ENCODE measurements at regions not wholly inside any gene's neighbourhood (a gene's known extent, or its start where the extent isn't known, plus 50 kb on each side); places are given as distances from the start of the nearest gene placed in this dataset.

DNA sequence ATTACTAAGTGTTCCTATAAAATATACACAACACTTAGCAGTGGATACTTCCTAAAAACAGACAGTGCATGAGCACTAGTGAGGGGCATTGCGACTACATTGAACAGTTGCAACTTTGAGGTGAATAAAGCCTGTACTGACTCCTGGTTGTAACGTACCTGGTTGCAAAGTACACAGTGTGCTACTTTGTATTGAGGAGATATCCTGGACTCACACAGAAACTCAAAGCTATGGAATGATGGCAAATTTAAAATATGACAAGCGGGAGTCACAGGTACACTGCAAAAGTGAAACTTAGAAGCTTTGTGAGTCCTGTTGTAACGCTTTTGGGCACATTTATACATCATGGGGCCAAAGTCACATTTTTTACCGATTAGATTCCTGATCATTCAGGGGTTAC is 55.6 kb upstream of the HLA-A start:
- TF ChIP-seq, protein P1, sequence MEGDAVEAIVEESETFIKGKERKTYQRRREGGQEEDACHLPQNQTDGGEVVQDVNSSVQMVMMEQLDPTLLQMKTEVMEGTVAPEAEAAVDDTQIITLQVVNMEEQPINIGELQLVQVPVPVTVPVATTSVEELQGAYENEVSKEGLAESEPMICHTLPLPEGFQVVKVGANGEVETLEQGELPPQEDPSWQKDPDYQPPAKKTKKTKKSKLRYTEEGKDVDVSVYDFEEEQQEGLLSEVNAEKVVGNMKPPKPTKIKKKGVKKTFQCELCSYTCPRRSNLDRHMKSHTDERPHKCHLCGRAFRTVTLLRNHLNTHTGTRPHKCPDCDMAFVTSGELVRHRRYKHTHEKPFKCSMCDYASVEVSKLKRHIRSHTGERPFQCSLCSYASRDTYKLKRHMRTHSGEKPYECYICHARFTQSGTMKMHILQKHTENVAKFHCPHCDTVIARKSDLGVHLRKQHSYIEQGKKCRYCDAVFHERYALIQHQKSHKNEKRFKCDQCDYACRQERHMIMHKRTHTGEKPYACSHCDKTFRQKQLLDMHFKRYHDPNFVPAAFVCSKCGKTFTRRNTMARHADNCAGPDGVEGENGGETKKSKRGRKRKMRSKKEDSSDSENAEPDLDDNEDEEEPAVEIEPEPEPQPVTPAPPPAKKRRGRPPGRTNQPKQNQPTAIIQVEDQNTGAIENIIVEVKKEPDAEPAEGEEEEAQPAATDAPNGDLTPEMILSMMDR (IDR thresholded peaks at IDR 0.05) = no peak
- TF ChIP-seq POLR2AphosphoS5 (IDR thresholded peaks at IDR 0.05; ENCODE audit: insufficient read depth in 1 of 2, low read depth in 1 of 2) = no peak
